Breast epithelium (tissue), 4 donors: ENCODE measurements at regions not wholly inside any gene's neighbourhood (a gene's known extent, or its start where the extent isn't known, plus 50 kb on each side); places are given as distances from the start of the nearest gene placed in this dataset.

ENCODE experiments used
- DNase-seq, 2 donors: peaks; one replicate each; pipeline ENCODE4 v3.0.0-alpha.2; 2019; ENCODE audit warnings: low spot score in 2 of 2
- H3K27ac ChIP-seq, 2 donors: fragments of 200-600 bp; sonication (generic) in 1 of 2; one replicate each; pipeline ENCODE4 v1.5.1; 2016 to 2019; ENCODE audit warnings: mild to moderate bottlenecking in 1 of 2
- H3K27me3 ChIP-seq, 2 donors: fragments of 200-600 bp; sonication (generic) in 1 of 2; one replicate each; pipeline versions ENCODE4 v1.5.1 to v1.6.0; 2017 to 2019; ENCODE audit warnings: control low read depth in 1 of 2, mild to moderate bottlenecking in 1 of 2
- H3K36me3 ChIP-seq: fragments of 200-600 bp; one replicate; pipeline ENCODE4 v1.5.1; 2019
- H3K4me1 ChIP-seq, 2 donors: fragments of 200-600 bp; sonication (generic); one replicate each; pipeline ENCODE4 v1.5.1; 2016 to 2019; ENCODE audit warnings: control low read depth in 1 of 2
- H3K4me3 ChIP-seq, 3 donors: fragments of 200-600 bp; sonication (generic); 1 replicate in 2 of 3; 2 replicates in 1 of 3; pipeline ENCODE4 v1.5.1; 2016 to 2019; ENCODE audit warnings: mild to moderate bottlenecking in 3 of 3, moderate library complexity in 2 of 3
- H3K9me3 ChIP-seq, 2 donors: fragments of 200-600 bp; sonication (generic) in 1 of 2; one replicate each; pipeline ENCODE4 v1.5.1; 2016 to 2019; ENCODE audit warnings: control low read depth in 1 of 2
- CTCF ChIP-seq, 3 donors: fragments of 450-650 bp; IDR thresholded peaks; one replicate each; pipeline ENCODE4 v1.5.1; 2016 to 2017; ENCODE audit warnings: antibody characterized with exemption in 3 of 3, mild to moderate bottlenecking in 3 of 3, moderate library complexity in 3 of 3
- POLR2A ChIP-seq: fragments of 450-650 bp; IDR thresholded peaks from one replicate; pipeline ENCODE4 v1.6.1; 2016; ENCODE audit warnings: antibody characterized with exemption, mild to moderate bottlenecking, moderate library complexity
- POLR2AphosphoS5 ChIP-seq, 3 donors: sonication (generic); formaldehyde crosslinking; IDR thresholded peaks; one replicate each; pipeline ENCODE4 v1.6.1; 2017; ENCODE audit warnings: antibody characterized with exemption in 3 of 3
- intact Hi-C: fragments of 100-400 bp; cut with DNase I; formaldehyde crosslinking; loops from one replicate; pipeline ENCODE4 v1.15.1; 2023; ENCODE audit warnings: low total_unique reads

DNA sequence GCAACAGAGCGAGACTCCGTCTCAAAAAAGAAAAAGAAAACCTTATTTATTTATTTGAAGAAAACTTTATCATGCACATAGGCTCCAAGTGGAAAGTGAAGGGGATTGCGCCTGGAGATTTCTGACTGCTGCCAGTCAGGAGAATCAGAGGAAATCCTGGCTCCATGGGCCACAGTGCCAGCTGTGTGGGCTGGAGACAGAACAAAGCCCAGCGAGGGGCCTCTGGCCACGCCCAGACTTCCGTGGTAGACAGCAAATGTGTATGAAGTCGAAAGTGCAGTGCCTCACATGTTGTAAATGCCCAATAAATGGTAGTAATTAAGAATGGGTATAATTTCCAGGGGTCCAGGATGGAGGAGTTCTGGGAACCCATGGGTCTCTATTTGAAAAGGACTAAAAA, 75.8 kb upstream of the WWC1 start:
- DNase-seq = no peak
- no peaks in the 10 kb centered on the region for H3K27me3 ChIP-seq
- H3K27ac ChIP-seq = no peak overlapping the region
- TF ChIP-seq POLR2A (no peak), POLR2AphosphoS5 (IDR thresholded peaks at IDR 0.05) (no peak), CTCF (IDR thresholded peaks at IDR 0.05) (no peak)
- no peak overlapping the region for H3K4me3 ChIP-seq
- H3K4me1 ChIP-seq = no peaks in the 10 kb centered on the region
- intact Hi-C loops = no loop called here
- H3K9me3 ChIP-seq = no peaks in the 10 kb centered on the region
- H3K36me3 ChIP-seq = no peaks in the 10 kb centered on the region

GRCh38 chr5:168216989-168217388, 74.5 kb upstream of the WWC1 start:
- Histone ChIP-seq H3K36me3 (no peaks in the 10 kb centered on the region), H3K27ac (no peak overlapping the region), H3K4me3 (no peak overlapping the region), H3K27me3 (no peaks in the 10 kb centered on the region), H3K9me3 (no peaks in the 10 kb centered on the region), H3K4me1 (no peaks in the 10 kb centered on the region)
- intact Hi-C loops = no loop called here
- TF ChIP-seq POLR2AphosphoS5 (IDR thresholded peaks at IDR 0.05) (no peak), CTCF (IDR thresholded peaks at IDR 0.05) (no peak), POLR2A (no peak)
- DNase-seq = no peak

GRCh38 chr5:168217497-168217896, 73.9 kb upstream of the WWC1 start:
- Histone ChIP-seq H3K27ac (no peak overlapping the region), H3K4me3 (no peak overlapping the region), H3K36me3 (no peaks in the 10 kb centered on the region), H3K4me1 (no peaks in the 10 kb centered on the region), H3K27me3 (no peaks in the 10 kb centered on the region), H3K9me3 (no peaks in the 10 kb centered on the region)
- intact Hi-C loops = no loop called here
- no peak for TF ChIP-seq CTCF (IDR thresholded peaks at IDR 0.05)
- no peak for TF ChIP-seq POLR2AphosphoS5 (IDR thresholded peaks at IDR 0.05)
- TF ChIP-seq POLR2A = no peak
- DNase-seq = no peak

DNA sequence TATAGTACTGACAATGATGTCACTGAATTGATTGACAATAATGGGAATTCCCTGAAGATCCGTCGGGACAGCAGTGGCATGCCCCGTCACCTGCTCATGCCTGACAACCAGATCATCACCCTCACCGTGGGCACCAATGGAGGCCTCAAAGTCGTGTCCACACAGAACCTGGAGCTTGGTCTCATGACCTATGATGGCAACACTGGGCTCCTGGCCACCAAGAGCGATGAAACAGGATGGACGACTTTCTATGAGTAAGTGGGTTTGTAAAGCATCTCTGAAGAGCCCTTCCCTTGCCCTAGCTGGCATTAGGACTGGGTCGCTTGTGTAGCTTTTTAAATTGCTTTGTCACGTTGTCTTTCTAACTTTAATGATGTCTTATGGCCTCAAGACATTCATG, 72.7 kb upstream of the WWC1 start:
- H3K4me1 ChIP-seq = no peaks in the 10 kb centered on the region
- H3K27me3 ChIP-seq = no peaks in the 10 kb centered on the region
- no peak overlapping the region for H3K4me3 ChIP-seq
- no peak for DNase-seq
- H3K9me3 ChIP-seq = no peaks in the 10 kb centered on the region
- intact Hi-C loops = no loop called here
- no peak for TF ChIP-seq POLR2AphosphoS5 (IDR thresholded peaks at IDR 0.05)
- no peak for TF ChIP-seq POLR2A
- TF ChIP-seq CTCF (IDR thresholded peaks at IDR 0.05) = no peak
- H3K27ac ChIP-seq = no peak overlapping the region
- H3K36me3 ChIP-seq = no peaks in the 10 kb centered on the region

GRCh38 chr5:168219515-168220410, 71.7 kb upstream of the WWC1 start:
- no peak overlapping the region for H3K27ac ChIP-seq
- TF ChIP-seq CTCF (IDR thresholded peaks at IDR 0.05) (peak; percentile 80 to 83 (median 82)), POLR2A (no peak)
- no peak overlapping the region for H3K4me3 ChIP-seq
- H3K4me1 ChIP-seq = no peaks in the 10 kb centered on the region
- no peaks in the 10 kb centered on the region for H3K27me3 ChIP-seq
- no peaks in the 10 kb centered on the region for H3K9me3 ChIP-seq
- no peaks in the 10 kb centered on the region for H3K36me3 ChIP-seq
- DNase-seq = peak in 1 of 2 donors; percentile 44
- intact Hi-C loops = no loop called here
